Stimulated activated CD8-positive, alpha-beta memory T cell treated with anti-CD3 and anti-CD28 coated beads, Interleukin-15, amount 100 ng/mL, for 24 hours (primary cell): ENCODE measurements at regions not wholly inside any gene's neighbourhood (a gene's known extent, or its start where the extent isn't known, plus 50 kb on each side); places are given as distances from the start of the nearest gene placed in this dataset.

ENCODE experiments used
- DNase-seq: peaks from one replicate; pipeline ENCODE4 v3.0.0-alpha.2; 2020; ENCODE audit warnings: low read depth

- DNase-seq = no peak
Measured at GRCh38 chr22:42180349-42180842, 49.8 kb upstream of the CYP2D6 start.
